T-cell (primary cell): ENCODE measurements at regions not wholly inside any gene's neighbourhood (a gene's known extent, or its start where the extent isn't known, plus 50 kb on each side); places are given as distances from the start of the nearest gene placed in this dataset.

ENCODE experiments used
- ATAC-seq, 4 experiments: fragments of 200-7000 bp in 3 of 4; fragments of 150-1000 bp in 1 of 4; cut with Tn5 transposase; replicated peaks in 1 of 4; 1 replicate in 3 of 4; 2 replicates in 1 of 4; pipeline ENCODE4 v1.10.0; 2021; ENCODE audit warnings: moderate library complexity in 3 of 4, mild to moderate bottlenecking in 2 of 4, moderate number of reproducible peaks in 1 of 4
- CTCF ChIA-PET, 2 donors: fragments of 300-600 bp; sonication (Branson Sonifier 250); formaldehyde crosslinking; loops; one replicate each; lab custom pipeline; 2022; ENCODE audit warnings: antibody characterized with exemption in 2 of 2; lab: Charles Lee
- POLR2A ChIA-PET, 2 donors: fragments of 300-600 bp; sonication (Branson Sonifier 250); formaldehyde crosslinking; loops; one replicate each; lab custom pipeline; 2022; ENCODE audit warnings: antibody characterized with exemption in 2 of 2; lab: Charles Lee
- DNase-seq, 35 experiments: peaks; one replicate each; pipeline versions ENCODE4 v3.0.0 to v3.0.0-alpha.2; 2013 to 2023
- H3K27ac ChIP-seq: one replicate; pipeline ENCODE4 v1.5.1; 2013; ENCODE audit warnings: low read length
- H3K27me3 ChIP-seq, 2 experiments: replicated peaks in 1 of 2; 1 replicate in 1 of 2; 2 replicates in 1 of 2; pipeline versions ENCODE4 v1.6.1 to v1.7.0; 2013; ENCODE audit warnings: low read length in 1 of 2, mixed read lengths in 1 of 2; ENCODE audit not compliant: control insufficient read depth in 2 of 2, insufficient read depth in 2 of 2; ENCODE audit errors: extremely low read depth in 1 of 2
- H3K36me3 ChIP-seq, 2 donors: 1 replicate in 1 of 2; 2 replicates in 1 of 2; pipeline versions ENCODE4 v1.6.1 to v1.7.0; 2013; ENCODE audit warnings: low read length in 1 of 2; ENCODE audit not compliant: control insufficient read depth in 2 of 2, insufficient read depth in 1 of 2; ENCODE audit errors: extremely low read depth in 1 of 2
- H3K4me1 ChIP-seq, 2 experiments: 1 replicate in 1 of 2; 2 replicates in 1 of 2; pipeline versions ENCODE4 v1.6.1 to v1.7.0; 2013; ENCODE audit warnings: low read length in 2 of 2, mixed read lengths in 1 of 2; ENCODE audit not compliant: insufficient read depth in 2 of 2, control insufficient read depth in 1 of 2; ENCODE audit errors: extremely low read depth in 1 of 2
- H3K4me3 ChIP-seq, 2 donors: 1 replicate in 1 of 2; 2 replicates in 1 of 2; pipeline versions ENCODE4 v1.5.1 to v1.7.0; 2013; ENCODE audit warnings: mild to moderate bottlenecking in 2 of 2, low read length in 1 of 2, moderate library complexity in 1 of 2; ENCODE audit not compliant: control insufficient read depth in 1 of 2; ENCODE audit errors: extremely low read depth in 1 of 2
- H3K9me3 ChIP-seq: 2 replicates; pipeline ENCODE4 v1.7.0; 2013
- H3K27ac Mint-ChIP-seq, 2 donors: one replicate each; pipeline ENCODE4 v1.8.0; 2020 to 2021; ENCODE audit warnings: mild to moderate bottlenecking in 2 of 2, mixed read lengths in 2 of 2
- H3K27me3 Mint-ChIP-seq, 2 donors: one replicate each; pipeline ENCODE4 v1.8.0; 2021 to 2022; ENCODE audit warnings: mixed read lengths in 2 of 2
- H3K36me3 Mint-ChIP-seq: one replicate; pipeline ENCODE4 v1.8.0; 2021; ENCODE audit warnings: mixed read lengths
- H3K4me1 Mint-ChIP-seq, 3 donors: one replicate each; pipeline ENCODE4 v1.8.0; 2020 to 2022; ENCODE audit warnings: mixed read lengths in 3 of 3, mild to moderate bottlenecking in 1 of 3
- H3K4me3 Mint-ChIP-seq, 3 donors: one replicate each; pipeline ENCODE4 v1.8.0; 2020 to 2022; ENCODE audit warnings: mild to moderate bottlenecking in 3 of 3, mixed read lengths in 3 of 3, moderate library complexity in 3 of 3
- H3K9me3 Mint-ChIP-seq, 3 donors: one replicate each; pipeline ENCODE4 v1.8.0; 2020 to 2022; ENCODE audit warnings: mixed read lengths in 3 of 3
- WGBS: methylation state at CpG from one replicate; pipeline ENCODE4 v1.1.5; 2013; ENCODE audit warnings: missing lambda C conversion rate; ENCODE audit not compliant: insufficient coverage; 5-methylcytosine and 5-hydroxymethylcytosine counted together

GRCh38 chr10:128571071-128571470 lies 444.8 kb upstream of the MKI67 start:
- Histone ChIP-seq H3K27me3 (peaks cover 0 to 20% of the 10 kb centered on the region in 2 experiments), H3K27ac (no peak overlapping the region), H3K4me1 (no peaks in the 10 kb centered on the region), H3K4me3 (no peak overlapping the region), H3K9me3 (no peaks in the 10 kb centered on the region), H3K36me3 (no peaks in the 10 kb centered on the region)
- ATAC-seq (no peak), DNase-seq (no peak)
- no peaks in the 10 kb centered on the region for H3K36me3 Mint-ChIP-seq
- POLR2A ChIA-PET: no interaction called here
- H3K27me3 Mint-ChIP-seq: peaks cover 0 to 1% of the 10 kb centered on the region in 2 donors
- H3K4me3 Mint-ChIP-seq: no peak overlapping the region
- H3K27ac Mint-ChIP-seq: no peak overlapping the region
- WGBS: 90% methylated on average over 3 of the region's 4 CpGs
- H3K9me3 Mint-ChIP-seq: no peaks in the 10 kb centered on the region
- H3K4me1 Mint-ChIP-seq: no peaks in the 10 kb centered on the region
- CTCF ChIA-PET: no interaction called here

GRCh38 chr10:128571745-128572144 lies 445.5 kb upstream of the MKI67 start:
- H3K27me3 ChIP-seq: peaks cover 0 to 20% of the 10 kb centered on the region in 2 experiments
- H3K36me3 ChIP-seq: no peaks in the 10 kb centered on the region
- H3K9me3 ChIP-seq: no peaks in the 10 kb centered on the region
- no peak overlapping the region for H3K27ac ChIP-seq
- POLR2A ChIA-PET: no interaction called here
- H3K4me1 Mint-ChIP-seq: no peaks in the 10 kb centered on the region
- CTCF ChIA-PET: no interaction called here
- H3K27me3 Mint-ChIP-seq: peaks cover 0 to 1% of the 10 kb centered on the region in 2 donors
- no peak for DNase-seq
- ATAC-seq: no peak
- H3K4me3 ChIP-seq: no peak overlapping the region
- H3K4me1 ChIP-seq: no peaks in the 10 kb centered on the region
- whole genome bisulfite sequencing: 72% methylated on average over 2 of the region's 3 CpGs
- no peak overlapping the region for H3K27ac Mint-ChIP-seq
- H3K36me3 Mint-ChIP-seq: no peaks in the 10 kb centered on the region
- no peak overlapping the region for H3K4me3 Mint-ChIP-seq
- no peaks in the 10 kb centered on the region for H3K9me3 Mint-ChIP-seq

- ATAC-seq (no peak), DNase-seq (no peak)
- Mint-ChIP-seq H3K27me3 (peaks cover 0 to 1% of the 10 kb centered on the region in 2 donors), H3K9me3 (no peaks in the 10 kb centered on the region), H3K4me3 (no peak overlapping the region), H3K4me1 (no peaks in the 10 kb centered on the region), H3K36me3 (no peaks in the 10 kb centered on the region), H3K27ac (no peak overlapping the region)
- CTCF ChIA-PET: interaction anchor here in 1 of 2 donors (0.5 kb wide), 1 partner anchor 1554 kb away, joined by 4 read pairs; no protein-coding TSS in a partner anchor
- POLR2A ChIA-PET: no interaction called here
- H3K27me3 ChIP-seq: peaks cover 0 to 19% of the 10 kb centered on the region in 2 experiments
- no peak overlapping the region for H3K4me3 ChIP-seq
- H3K27ac ChIP-seq: no peak overlapping the region
- 72% methylated on average over 7 of the region's 7 CpGs for WGBS
- no peaks in the 10 kb centered on the region for H3K36me3 ChIP-seq
- H3K4me1 ChIP-seq: no peaks in the 10 kb centered on the region
- no peaks in the 10 kb centered on the region for H3K9me3 ChIP-seq
These were observed 446.5 kb upstream of the MKI67 start for GRCh38 chr10:128572696-128573095.

- ATAC-seq (no peak), DNase-seq (no peak)
- Mint-ChIP-seq H3K9me3 (no peaks in the 10 kb centered on the region), H3K27me3 (peaks cover 0 to 1% of the 10 kb centered on the region in 2 donors), H3K4me3 (no peak overlapping the region), H3K27ac (no peak overlapping the region), H3K4me1 (no peaks in the 10 kb centered on the region), H3K36me3 (no peaks in the 10 kb centered on the region)
- 80% methylated on average over 15 of the region's 15 CpGs for WGBS
- no peaks in the 10 kb centered on the region for H3K9me3 ChIP-seq
- H3K27ac ChIP-seq: no peak overlapping the region
- POLR2A ChIA-PET: no interaction called here
- CTCF ChIA-PET: interaction anchor here in 1 of 2 donors (0.5 kb wide), 1 partner anchor 1554 kb away, joined by 4 read pairs; no protein-coding TSS in a partner anchor
- no peaks in the 10 kb centered on the region for H3K4me1 ChIP-seq
- H3K36me3 ChIP-seq: no peaks in the 10 kb centered on the region
- H3K27me3 ChIP-seq: peaks cover 0 to 17% of the 10 kb centered on the region in 2 experiments
- no peak overlapping the region for H3K4me3 ChIP-seq
These were observed 447.1 kb upstream of the MKI67 start for GRCh38 chr10:128573281-128573845.

- Mint-ChIP-seq H3K27ac (no peak overlapping the region), H3K4me3 (no peak overlapping the region), H3K9me3 (no peaks in the 10 kb centered on the region), H3K36me3 (no peaks in the 10 kb centered on the region), H3K27me3 (peaks cover 0 to 1% of the 10 kb centered on the region in 2 donors), H3K4me1 (no peaks in the 10 kb centered on the region)
- CTCF ChIA-PET: no interaction called here
- H3K4me1 ChIP-seq: no peaks in the 10 kb centered on the region
- H3K4me3 ChIP-seq: no peak overlapping the region
- POLR2A ChIA-PET: no interaction called here
- WGBS: no CpG with 5 or more reads among the region's 9 CpGs
- ATAC-seq (no peak), DNase-seq (no peak)
- H3K27ac ChIP-seq: no peak overlapping the region
- H3K36me3 ChIP-seq: no peaks in the 10 kb centered on the region
- H3K9me3 ChIP-seq: no peaks in the 10 kb centered on the region
- H3K27me3 ChIP-seq: peaks cover 0 to 20% of the 10 kb centered on the region in 2 experiments
These were observed 447.8 kb upstream of the MKI67 start for GRCh38 chr10:128573986-128574385.

GRCh38 chr10:128574581-128575210 lies 448.5 kb upstream of the MKI67 start:
- Histone ChIP-seq H3K27me3 (peaks cover 0 to 16% of the 10 kb centered on the region in 2 experiments), H3K36me3 (no peaks in the 10 kb centered on the region), H3K9me3 (no peaks in the 10 kb centered on the region), H3K27ac (no peak overlapping the region), H3K4me3 (no peak overlapping the region), H3K4me1 (no peaks in the 10 kb centered on the region)
- Mint-ChIP-seq H3K27me3 (peaks cover 1% of the 10 kb centered on the region in 2 donors), H3K9me3 (no peaks in the 10 kb centered on the region), H3K4me3 (no peak overlapping the region), H3K27ac (no peak overlapping the region), H3K4me1 (no peaks in the 10 kb centered on the region), H3K36me3 (no peaks in the 10 kb centered on the region)
- no peak for ATAC-seq
- 79% methylated on average over 12 of the region's 16 CpGs for WGBS
- no peak for DNase-seq
- ChIA-PET CTCF (no interaction called here), POLR2A (no interaction called here)
